AG04449 (cell line): ENCODE measurements at regions not wholly inside any gene's neighbourhood (a gene's known extent, or its start where the extent isn't known, plus 50 kb on each side); places are given as distances from the start of the nearest gene placed in this dataset.

Experiments
- CTCF ChIA-PET: fragments of 350-600 bp; formaldehyde crosslinking; extraction: SDS; loops from one replicate; lab custom pipeline; 2021; ENCODE audit warnings: antibody characterized with exemption; lab: Yijun Ruan, JAX
- POLR2A ChIA-PET: fragments of 400-600, 350-600 bp; formaldehyde crosslinking; extraction: SDS; loops from one replicate; lab custom pipeline; 2020; ENCODE audit warnings: antibody characterized with exemption, inconsistent platforms; lab: Yijun Ruan, JAX
- DNase-seq: peaks from one replicate; pipeline ENCODE4 v3.0.0-alpha.2; 2010; ENCODE audit warnings: low read depth, low spot score
- H3K4me3 ChIP-seq: 2 replicates; pipeline ENCODE4 v1.5.1; 2011; ENCODE audit warnings: low read depth, mild to moderate bottlenecking, control low read depth, low read length
- CTCF ChIP-seq: IDR thresholded peaks from one replicate; pipeline ENCODE4 v1.5.1; 2011; ENCODE audit warnings: mild to moderate bottlenecking, moderate library complexity, low read length, control low read depth, inconsistent platforms; ENCODE audit not compliant: insufficient read depth; ENCODE audit errors: missing control alignments

- DNase-seq = no peak
- no peak for TF ChIP-seq CTCF
- ChIA-PET CTCF (no interaction called here), POLR2A (no interaction called here)
- H3K4me3 ChIP-seq = no peak overlapping the region
Measured at GRCh38 chr14:34137001-34137745, 186.3 kb upstream of the EGLN3 start.

GRCh38 chr14:34135492-34135891, 184.6 kb upstream of the EGLN3 start:
- no peak overlapping the region for H3K4me3 ChIP-seq
- no peak for TF ChIP-seq CTCF
- ChIA-PET CTCF (no interaction called here), POLR2A (no interaction called here)
- DNase-seq = no peak

- no peak for DNase-seq
- ChIA-PET CTCF (no interaction called here), POLR2A (no interaction called here)
- no peak overlapping the region for H3K4me3 ChIP-seq
- TF ChIP-seq CTCF = no peak
Measured at GRCh38 chr14:34134484-34134883, 183.6 kb upstream of the EGLN3 start.

- TF ChIP-seq CTCF = no peak
- ChIA-PET CTCF (no interaction called here), POLR2A (no interaction called here)
- no peak for DNase-seq
- H3K4me3 ChIP-seq = no peak overlapping the region
Measured at GRCh38 chr14:34129927-34130552, 179.2 kb upstream of the EGLN3 start.

- H3K4me3 ChIP-seq = no peak overlapping the region
- ChIA-PET CTCF (no interaction called here), POLR2A (no interaction called here)
- DNase-seq = no peak
- TF ChIP-seq CTCF = no peak
Measured at GRCh38 chr14:34128665-34129064, 177.8 kb upstream of the EGLN3 start.

- H3K4me3 ChIP-seq = no peak overlapping the region
- no peak for DNase-seq
- ChIA-PET CTCF (no interaction called here), POLR2A (no interaction called here)
- no peak for TF ChIP-seq CTCF
Measured at GRCh38 chr14:34126586-34126985, 175.7 kb upstream of the EGLN3 start.
